ENCODE measurements at regions not wholly inside any gene's neighbourhood (a gene's known extent, or its start where the extent isn't known, plus 50 kb on each side); places are given as distances from the start of the nearest gene placed in this dataset.

DNA sequence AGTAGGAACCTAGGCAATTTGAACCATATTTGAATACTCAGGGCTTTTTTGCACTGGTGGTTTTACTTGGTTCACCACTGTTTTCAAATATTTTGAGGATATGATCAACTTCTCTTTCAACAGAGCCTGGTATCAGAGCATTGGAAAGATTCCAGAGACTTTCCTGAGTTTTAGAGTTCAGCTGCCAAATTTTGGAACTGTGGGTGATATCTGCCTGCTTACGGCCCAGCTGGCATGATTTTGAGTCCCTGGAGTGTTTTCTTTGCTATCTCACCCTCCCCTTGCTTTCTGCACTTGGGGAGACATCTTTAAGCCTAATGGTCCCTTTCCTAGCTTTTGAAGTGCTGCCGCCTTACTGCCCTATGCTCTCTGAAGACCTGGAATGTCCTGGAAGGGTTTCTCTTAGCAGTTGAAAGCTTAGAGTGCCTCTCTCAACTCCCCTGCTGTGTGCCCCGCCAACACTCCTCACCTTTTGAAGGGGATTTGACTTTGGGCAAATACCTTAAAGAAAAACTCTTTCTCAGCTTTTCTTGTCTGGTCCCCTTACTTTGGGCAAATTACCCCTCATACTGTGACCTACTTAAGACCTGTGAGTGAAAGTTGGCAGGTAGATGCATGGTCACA is 539.1 kb downstream of the MFSD1 start:
- TF ChIP-seq, protein P1, sequence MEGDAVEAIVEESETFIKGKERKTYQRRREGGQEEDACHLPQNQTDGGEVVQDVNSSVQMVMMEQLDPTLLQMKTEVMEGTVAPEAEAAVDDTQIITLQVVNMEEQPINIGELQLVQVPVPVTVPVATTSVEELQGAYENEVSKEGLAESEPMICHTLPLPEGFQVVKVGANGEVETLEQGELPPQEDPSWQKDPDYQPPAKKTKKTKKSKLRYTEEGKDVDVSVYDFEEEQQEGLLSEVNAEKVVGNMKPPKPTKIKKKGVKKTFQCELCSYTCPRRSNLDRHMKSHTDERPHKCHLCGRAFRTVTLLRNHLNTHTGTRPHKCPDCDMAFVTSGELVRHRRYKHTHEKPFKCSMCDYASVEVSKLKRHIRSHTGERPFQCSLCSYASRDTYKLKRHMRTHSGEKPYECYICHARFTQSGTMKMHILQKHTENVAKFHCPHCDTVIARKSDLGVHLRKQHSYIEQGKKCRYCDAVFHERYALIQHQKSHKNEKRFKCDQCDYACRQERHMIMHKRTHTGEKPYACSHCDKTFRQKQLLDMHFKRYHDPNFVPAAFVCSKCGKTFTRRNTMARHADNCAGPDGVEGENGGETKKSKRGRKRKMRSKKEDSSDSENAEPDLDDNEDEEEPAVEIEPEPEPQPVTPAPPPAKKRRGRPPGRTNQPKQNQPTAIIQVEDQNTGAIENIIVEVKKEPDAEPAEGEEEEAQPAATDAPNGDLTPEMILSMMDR (IDR thresholded peaks at IDR 0.05 in 8 of 11, conservative IDR thresholded peaks at IDR 0.05 in 3 of 11), result no peak
- TF ChIP-seq POLR2A (IDR thresholded peaks at IDR 0.05) (no peak), POLR2AphosphoS5 (IDR thresholded peaks at IDR 0.05) (no peak)
- H3K4me3 ChIP-seq, result no peak overlapping the region
- H3K9me3 ChIP-seq, result peaks cover 0 to 27% (median 18%) of the 10 kb centered on the region in 8 donors
- no peak for DNase-seq
- 45 to 71% (median 64%) methylated on average over 3 of the region's 3 CpGs for WGBS, 5 donors
- H3K36me3 ChIP-seq, result no peaks in the 10 kb centered on the region
- no peaks in the 10 kb centered on the region for H3K27me3 ChIP-seq (replicated peaks in 1 of 7)
- no peak overlapping the region for H3K27ac ChIP-seq
- intact Hi-C loops (cut with DNase I; ENCODE audit: low total_unique reads), result no loop called here
- H3K4me1 ChIP-seq, result no peaks in the 10 kb centered on the region

DNA sequence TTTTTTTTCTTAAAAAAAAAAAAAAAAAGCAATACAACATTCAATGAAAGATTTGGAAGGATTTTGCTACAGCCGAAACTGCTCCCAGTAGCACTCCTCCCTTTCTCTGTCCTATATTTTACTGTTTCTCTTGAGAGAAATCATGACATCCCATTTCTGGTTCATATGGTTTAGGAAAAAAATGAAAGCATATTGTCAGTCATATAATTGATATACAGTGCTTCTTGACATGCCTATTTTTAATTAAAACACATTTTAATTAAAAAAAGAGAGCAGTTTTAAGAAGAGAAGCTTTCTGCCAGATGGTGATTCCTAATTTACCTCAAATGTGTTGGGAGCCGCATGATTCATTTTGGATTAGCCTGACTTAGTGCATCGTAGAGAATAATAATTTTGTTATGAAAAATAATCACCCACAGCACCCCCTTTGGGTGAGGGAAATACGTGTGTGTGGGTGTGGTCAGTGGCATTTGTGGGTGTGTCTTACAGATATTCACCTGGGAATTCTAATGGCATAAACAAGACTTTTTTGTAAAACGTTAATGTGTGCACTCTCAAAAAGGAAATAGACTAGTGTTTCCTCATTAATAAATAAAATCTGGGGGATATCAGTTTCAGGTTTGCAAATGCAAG is 544.5 kb downstream of the MFSD1 start:
- DNase-seq, result no peak
- TF ChIP-seq POLR2AphosphoS5 (IDR thresholded peaks at IDR 0.05) (no peak), POLR2A (IDR thresholded peaks at IDR 0.05) (no peak)
- TF ChIP-seq, protein P1 (IDR thresholded peaks at IDR 0.05 in 8 of 11, conservative IDR thresholded peaks at IDR 0.05 in 3 of 11), result no peak
- no peaks in the 10 kb centered on the region for H3K36me3 ChIP-seq
- H3K27ac ChIP-seq, result no peak overlapping the region
- 70 to 76% (median 74%) methylated on average over 5 of the region's 5 CpGs for WGBS, 5 donors
- H3K4me1 ChIP-seq, result no peaks in the 10 kb centered on the region
- intact Hi-C loops (cut with DNase I; ENCODE audit: low total_unique reads), result no loop called here
- no peaks in the 10 kb centered on the region for H3K27me3 ChIP-seq (replicated peaks in 1 of 7)
- H3K4me3 ChIP-seq, result no peak overlapping the region
- H3K9me3 ChIP-seq, result peaks cover 0 to 3% (median 2%) of the 10 kb centered on the region in 8 donors

DNA sequence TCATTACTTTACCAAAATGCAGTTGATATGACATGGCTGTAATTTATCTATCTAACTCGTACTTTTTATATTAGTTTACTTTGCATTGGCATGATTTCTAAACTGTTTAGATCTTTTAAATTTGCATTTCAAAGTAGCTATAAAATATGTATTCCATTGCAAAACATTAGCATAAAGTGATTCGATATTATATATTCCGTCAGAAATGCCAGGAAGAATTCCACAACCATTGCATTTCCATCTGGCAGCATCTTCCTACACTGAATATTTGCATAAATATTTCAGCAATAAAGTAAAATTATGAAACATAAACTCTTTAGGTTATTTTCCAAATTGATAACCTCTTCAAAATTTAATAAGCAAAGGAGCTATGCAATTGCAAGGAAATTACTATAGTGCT is 546.6 kb downstream of the MFSD1 start:
- Histone ChIP-seq H3K36me3 (no peaks in the 10 kb centered on the region), H3K4me3 (no peak overlapping the region), H3K4me1 (no peaks in the 10 kb centered on the region), H3K27me3 (replicated peaks in 1 of 7) (no peaks in the 10 kb centered on the region), H3K9me3 (no peaks in the 10 kb centered on the region), H3K27ac (no peak overlapping the region)
- no peak for DNase-seq
- TF ChIP-seq POLR2A (IDR thresholded peaks at IDR 0.05) (no peak), POLR2AphosphoS5 (IDR thresholded peaks at IDR 0.05) (no peak)
- TF ChIP-seq, protein P1 (IDR thresholded peaks at IDR 0.05 in 8 of 11, conservative IDR thresholded peaks at IDR 0.05 in 3 of 11), result no peak
- 79 to 90% (median 85%) methylated on average over 3 of the region's 3 CpGs for WGBS, 5 donors
- intact Hi-C loops (cut with DNase I; ENCODE audit: low total_unique reads), result no loop called here

DNA sequence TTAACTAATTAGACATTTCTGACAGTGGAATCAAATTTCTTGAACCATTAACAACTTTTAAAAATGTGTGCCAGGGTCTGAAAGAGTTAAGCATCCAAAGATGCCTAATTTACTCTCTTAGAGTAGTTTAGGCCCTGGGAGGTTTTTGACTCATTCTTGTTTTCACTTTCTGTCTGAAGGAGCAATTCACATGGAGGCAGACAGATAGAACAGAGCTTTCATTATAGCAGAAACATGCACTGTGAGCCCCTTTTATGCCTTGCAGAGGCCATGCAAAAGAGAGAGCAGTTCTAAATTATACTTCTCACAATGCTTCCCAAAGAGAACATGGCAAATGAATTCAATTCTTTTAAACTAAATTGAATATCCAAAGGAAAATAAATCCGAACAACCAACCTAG is 554.8 kb downstream of the MFSD1 start:
- H3K27ac ChIP-seq, result no peak overlapping the region
- no peaks in the 10 kb centered on the region for H3K36me3 ChIP-seq
- no peaks in the 10 kb centered on the region for H3K4me1 ChIP-seq
- TF ChIP-seq POLR2AphosphoS5 (IDR thresholded peaks at IDR 0.05) (no peak), POLR2A (IDR thresholded peaks at IDR 0.05) (no peak)
- TF ChIP-seq, protein P1 (IDR thresholded peaks at IDR 0.05 in 8 of 11, conservative IDR thresholded peaks at IDR 0.05 in 3 of 11), result no peak
- no peaks in the 10 kb centered on the region for H3K9me3 ChIP-seq
- DNase-seq, result no peak
- no peaks in the 10 kb centered on the region for H3K27me3 ChIP-seq (replicated peaks in 1 of 7)
- H3K4me3 ChIP-seq, result no peak overlapping the region
- intact Hi-C loops (cut with DNase I; ENCODE audit: low total_unique reads), result no loop called here
- WGBS, 5 donors, result 55 to 88% (median 76%) methylated on average over 1 of the region's 1 CpG

All from spleen (tissue), 11 donors.